ENCODE measurements at regions not wholly inside any gene's neighbourhood (a gene's known extent, or its start where the extent isn't known, plus 50 kb on each side); places are given as distances from the start of the nearest gene placed in this dataset.
"Not testable (repeated sequence)": the region's sequence is repeated elsewhere in the genome, so short reads cannot be mapped to it uniquely, and the experiment has no call there.

DNA sequence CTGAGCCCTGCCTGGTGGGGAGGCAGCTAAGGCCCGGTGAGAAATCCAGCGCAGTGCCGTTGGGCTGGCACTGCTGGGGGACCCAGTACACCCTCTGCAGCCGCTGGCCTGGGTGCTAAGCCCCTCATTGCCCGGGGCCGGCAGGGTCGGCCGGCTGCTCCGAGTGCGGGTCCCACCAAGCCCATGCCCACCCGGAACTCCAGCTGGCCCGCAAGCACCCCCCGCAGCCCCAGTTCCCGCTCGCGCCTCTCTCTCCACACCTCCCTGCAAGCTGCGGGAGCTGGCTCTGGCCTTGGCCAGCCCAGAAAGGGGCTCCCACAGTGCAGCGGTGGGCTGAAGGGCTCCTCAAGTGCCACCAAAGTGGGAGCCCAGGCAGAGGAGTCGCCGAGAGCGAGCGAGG is 225.1 kb upstream of the ANKH start:
- not testable (repeated sequence) for DNase-seq, H3K36me3 Mint-ChIP-seq

GRCh38 chr5:15092801-15093200 is 221.2 kb upstream of the ANKH start:
- Mint-ChIP-seq H3K9me3 (peaks cover 0 to 11% (median 0%) of the 10 kb centered on the region in 6 donors), H3K27me3 (ENCODE audit: low read depth in 3 of 3) (peaks cover 2 to 7% (median 5%) of the 10 kb centered on the region in 3 donors), H3K4me1 (no peaks in the 10 kb centered on the region), H3K36me3 (no peaks in the 10 kb centered on the region), H3K4me3 (no peak overlapping the region), H3K27ac (no peak overlapping the region)
- no peak for DNase-seq

More for the DNA sequence above, 225.1 kb upstream of the ANKH start:
- not testable (repeated sequence) for H3K4me1 Mint-ChIP-seq; H3K27ac Mint-ChIP-seq; H3K4me3 Mint-ChIP-seq; H3K27me3 Mint-ChIP-seq (ENCODE audit: low read depth in 3 of 3); H3K9me3 Mint-ChIP-seq

GRCh38 chr5:15085671-15086070 is 214.1 kb upstream of the ANKH start:
- Mint-ChIP-seq H3K27ac (no peak overlapping the region), H3K36me3 (no peaks in the 10 kb centered on the region), H3K4me1 (no peaks in the 10 kb centered on the region), H3K9me3 (peaks cover 0 to 12% (median 0%) of the 10 kb centered on the region in 6 donors), H3K27me3 (ENCODE audit: low read depth in 3 of 3) (peaks cover 0 to 7% (median 0%) of the 10 kb centered on the region in 3 donors), H3K4me3 (no peak overlapping the region)
- no peak for DNase-seq

DNA sequence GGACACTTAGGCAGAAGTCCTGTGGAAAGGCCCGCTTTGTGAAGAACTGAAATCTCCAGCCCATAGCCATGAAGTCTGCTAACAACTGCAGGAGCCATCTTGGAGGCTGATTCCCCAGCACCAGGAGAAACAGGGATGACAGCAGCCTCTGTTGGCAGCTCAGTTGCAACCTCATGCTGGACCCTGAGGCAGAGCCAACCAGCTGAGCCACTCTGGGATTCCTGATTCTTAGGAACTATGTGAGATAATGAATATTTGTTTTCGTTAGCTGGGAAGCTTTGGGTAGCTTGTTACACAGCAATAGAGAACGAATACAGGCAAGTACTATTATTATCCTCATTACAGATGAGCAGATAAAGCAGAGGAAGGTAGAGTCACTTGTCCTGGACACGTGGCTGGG is 210.5 kb upstream of the ANKH start:
- H3K36me3 Mint-ChIP-seq: no peaks in the 10 kb centered on the region
- DNase-seq: no peak
- no peak overlapping the region for H3K27ac Mint-ChIP-seq
- H3K27me3 Mint-ChIP-seq (ENCODE audit: low read depth in 3 of 3): peaks cover 0 to 3% (median 1%) of the 10 kb centered on the region in 3 donors
- peaks cover 0 to 5% (median 0%) of the 10 kb centered on the region in 6 donors for H3K9me3 Mint-ChIP-seq
- H3K4me1 Mint-ChIP-seq: no peaks in the 10 kb centered on the region
- no peak overlapping the region for H3K4me3 Mint-ChIP-seq

DNA sequence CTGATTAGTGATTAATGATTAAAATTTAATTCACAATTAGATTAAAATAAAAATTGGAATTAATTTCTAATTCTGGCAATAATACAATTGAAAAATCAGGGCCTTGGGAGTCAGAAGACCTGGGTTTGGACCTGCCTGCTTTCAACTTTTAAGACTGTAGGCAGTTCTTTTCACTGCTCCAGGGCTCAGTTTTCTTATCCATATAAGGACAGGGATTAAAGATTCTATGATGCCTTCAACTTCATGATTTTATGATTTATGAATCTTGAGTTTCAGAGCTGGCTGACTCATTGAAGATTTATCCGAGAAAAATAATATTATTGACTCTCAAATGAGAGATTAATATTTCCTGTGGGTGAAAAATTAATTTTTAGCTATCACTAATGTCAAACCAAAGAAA is 208.6 kb upstream of the ANKH start:
- Mint-ChIP-seq H3K36me3 (no peaks in the 10 kb centered on the region), H3K27me3 (ENCODE audit: low read depth in 3 of 3) (peaks cover 1 to 5% (median 3%) of the 10 kb centered on the region in 3 donors), H3K27ac (no peak overlapping the region), H3K4me1 (no peaks in the 10 kb centered on the region), H3K4me3 (no peak overlapping the region), H3K9me3 (peaks cover 0 to 5% (median under 1%) of the 10 kb centered on the region in 6 donors)
- DNase-seq: no peak

- Mint-ChIP-seq H3K36me3 (no peaks in the 10 kb centered on the region), H3K27me3 (ENCODE audit: low read depth in 3 of 3) (peaks cover 1 to 7% (median 3%) of the 10 kb centered on the region in 3 donors), H3K9me3 (peaks cover 0 to 5% (median under 1%) of the 10 kb centered on the region in 6 donors), H3K27ac (no peak overlapping the region), H3K4me1 (no peaks in the 10 kb centered on the region), H3K4me3 (no peak overlapping the region)
- DNase-seq: no peak
Measured at GRCh38 chr5:15079566-15079965, 208.0 kb upstream of the ANKH start.

GRCh38 chr5:15074651-15075050 is 203.1 kb upstream of the ANKH start:
- Mint-ChIP-seq H3K27me3 (ENCODE audit: low read depth in 3 of 3) (peaks cover 1 to 10% (median 3%) of the 10 kb centered on the region in 3 donors), H3K27ac (no peak overlapping the region), H3K4me3 (no peak overlapping the region), H3K9me3 (peaks cover 0 to 4% (median under 1%) of the 10 kb centered on the region in 6 donors), H3K4me1 (no peaks in the 10 kb centered on the region), H3K36me3 (no peaks in the 10 kb centered on the region)
- DNase-seq: no peak

- Mint-ChIP-seq H3K27me3 (ENCODE audit: low read depth in 3 of 3) (peaks cover 1 to 10% (median 3%) of the 10 kb centered on the region in 3 donors), H3K36me3 (no peaks in the 10 kb centered on the region), H3K9me3 (peaks cover 0 to 3% (median 0%) of the 10 kb centered on the region in 6 donors), H3K4me3 (no peak overlapping the region), H3K4me1 (no peaks in the 10 kb centered on the region), H3K27ac (no peak overlapping the region)
- DNase-seq: no peak
Measured at GRCh38 chr5:15073453-15073852, 201.9 kb upstream of the ANKH start.

DNA sequence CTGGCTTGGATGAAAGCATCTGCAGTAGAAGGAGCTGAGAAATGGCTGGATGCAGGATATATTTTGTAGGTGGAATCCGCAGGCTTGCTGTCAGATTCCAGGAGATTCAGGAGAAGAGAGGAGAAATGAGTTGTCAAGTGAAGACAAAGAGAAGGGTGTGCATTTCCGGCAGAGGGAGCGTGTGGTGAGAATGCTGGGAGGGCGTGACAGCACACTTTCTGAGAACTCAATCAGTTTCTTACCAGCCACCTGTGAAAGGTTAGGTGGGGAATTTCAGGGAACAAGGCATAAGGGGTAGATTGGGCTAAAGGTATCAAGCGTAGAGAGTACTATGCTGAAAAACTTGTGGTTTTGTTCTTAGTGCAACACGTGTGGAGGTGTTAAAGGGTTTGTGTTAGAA is 199.3 kb upstream of the ANKH start:
- H3K4me3 Mint-ChIP-seq: no peak overlapping the region
- DNase-seq: no peak
- peaks cover 0 to 6% (median 0%) of the 10 kb centered on the region in 6 donors for H3K9me3 Mint-ChIP-seq
- H3K36me3 Mint-ChIP-seq: no peaks in the 10 kb centered on the region
- no peaks in the 10 kb centered on the region for H3K4me1 Mint-ChIP-seq
- H3K27me3 Mint-ChIP-seq (ENCODE audit: low read depth in 3 of 3): peaks cover 0 to 9% (median 1%) of the 10 kb centered on the region in 3 donors
- H3K27ac Mint-ChIP-seq: no peak overlapping the region

GRCh38 chr5:15069407-15069905 is 197.9 kb upstream of the ANKH start:
- no peaks in the 10 kb centered on the region for H3K4me1 Mint-ChIP-seq
- H3K27ac Mint-ChIP-seq: no peak overlapping the region
- H3K9me3 Mint-ChIP-seq: peaks cover 0 to 10% (median 0%) of the 10 kb centered on the region in 6 donors
- H3K4me3 Mint-ChIP-seq: no peak overlapping the region
- no peaks in the 10 kb centered on the region for H3K36me3 Mint-ChIP-seq
- no peak for DNase-seq
- H3K27me3 Mint-ChIP-seq (ENCODE audit: low read depth in 3 of 3): peaks cover 0 to 7% (median 1%) of the 10 kb centered on the region in 3 donors

- Mint-ChIP-seq H3K4me3 (no peak overlapping the region), H3K27me3 (ENCODE audit: low read depth in 3 of 3) (peaks cover 0 to 7% (median 2%) of the 10 kb centered on the region in 3 donors)
Measured at GRCh38 chr5:15065091-15065490, 193.5 kb upstream of the ANKH start.

GRCh38 chr5:15064396-15064795 is 192.8 kb upstream of the ANKH start:
- H3K36me3 Mint-ChIP-seq: no peaks in the 10 kb centered on the region
- H3K27me3 Mint-ChIP-seq (ENCODE audit: low read depth in 3 of 3): peaks cover 0 to 4% (median 2%) of the 10 kb centered on the region in 3 donors
- H3K27ac Mint-ChIP-seq: no peak overlapping the region
- no peak for DNase-seq
- no peaks in the 10 kb centered on the region for H3K4me1 Mint-ChIP-seq
- H3K4me3 Mint-ChIP-seq: no peak overlapping the region
- peaks cover 0 to 9% (median 0%) of the 10 kb centered on the region in 6 donors for H3K9me3 Mint-ChIP-seq

More at GRCh38 chr5:15065091-15065490, 193.5 kb upstream of the ANKH start:
- no peak for DNase-seq
- Mint-ChIP-seq H3K27ac (no peak overlapping the region), H3K4me1 (no peaks in the 10 kb centered on the region), H3K9me3 (peaks cover 0 to 12% (median 0%) of the 10 kb centered on the region in 6 donors), H3K36me3 (no peaks in the 10 kb centered on the region)

GRCh38 chr5:15056988-15057592 is 185.5 kb upstream of the ANKH start:
- Mint-ChIP-seq H3K9me3 (peaks cover 0 to 5% (median 0%) of the 10 kb centered on the region in 6 donors), H3K27ac (no peak overlapping the region), H3K27me3 (ENCODE audit: low read depth in 3 of 3) (peaks cover 0 to 17% (median 0%) of the 10 kb centered on the region in 3 donors)

GRCh38 chr5:15044521-15044920 is 172.9 kb upstream of the ANKH start:
- Mint-ChIP-seq H3K27me3 (ENCODE audit: low read depth in 3 of 3) (peaks cover 5% of the 10 kb centered on the region in 3 donors), H3K4me1 (no peaks in the 10 kb centered on the region), H3K27ac (no peak overlapping the region), H3K4me3 (no peak overlapping the region), H3K9me3 (peaks cover 0 to 3% (median 0%) of the 10 kb centered on the region in 6 donors), H3K36me3 (no peaks in the 10 kb centered on the region)
- DNase-seq: no peak

More at GRCh38 chr5:15056988-15057592, 185.5 kb upstream of the ANKH start:
- Mint-ChIP-seq H3K36me3 (no peaks in the 10 kb centered on the region), H3K4me1 (no peaks in the 10 kb centered on the region), H3K4me3 (no peak overlapping the region)
- DNase-seq: no peak
